CD4-positive, alpha-beta T cell treated with Interleukin-17A for 4 hours (primary cell): ENCODE measurements at regions not wholly inside any gene's neighbourhood (a gene's known extent, or its start where the extent isn't known, plus 50 kb on each side); places are given as distances from the start of the nearest gene placed in this dataset.

Source experiments
- DNase-seq: peaks from one replicate; pipeline ENCODE4 v3.0.0-alpha.2; 2020; ENCODE audit warnings: mixed read lengths

DNA sequence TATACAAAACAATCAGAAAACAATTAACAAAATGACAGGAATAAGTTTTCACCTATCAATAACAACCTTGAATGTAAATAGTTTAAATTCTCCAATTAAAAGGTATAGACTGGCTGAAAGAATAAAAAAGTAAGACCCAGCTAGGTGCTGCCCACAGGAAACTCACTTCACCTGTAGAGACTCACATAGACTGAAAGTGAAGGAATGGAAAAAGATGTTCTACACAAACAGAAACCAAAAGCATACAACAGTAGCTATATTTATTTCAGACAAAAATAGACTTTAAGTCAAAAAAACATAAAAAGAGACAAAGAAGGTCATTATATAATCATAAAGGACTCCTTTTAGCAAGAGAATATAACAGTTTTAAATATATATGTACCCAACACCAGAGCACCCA, 152.4 kb upstream of the PWP1 start:
- no peak for DNase-seq

DNA sequence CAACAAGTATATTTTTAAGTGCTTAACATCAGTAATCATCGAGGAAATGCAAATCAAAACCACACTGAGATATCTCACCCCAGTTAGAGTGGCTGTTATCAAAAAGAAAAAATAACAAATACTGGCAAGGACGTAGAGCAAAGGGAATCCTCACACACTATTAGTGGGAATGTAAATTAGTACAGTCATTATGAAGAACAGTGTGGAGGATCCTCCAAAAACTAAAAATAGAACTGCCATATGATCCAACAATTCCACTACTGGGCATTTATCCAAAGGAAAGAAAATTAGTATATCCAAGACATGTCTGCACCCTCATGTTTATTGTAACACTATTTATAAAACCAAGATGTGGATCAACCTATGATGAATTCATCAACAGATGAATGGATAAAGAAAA, 149.0 kb upstream of the PWP1 start:
- DNase-seq: no peak

DNA sequence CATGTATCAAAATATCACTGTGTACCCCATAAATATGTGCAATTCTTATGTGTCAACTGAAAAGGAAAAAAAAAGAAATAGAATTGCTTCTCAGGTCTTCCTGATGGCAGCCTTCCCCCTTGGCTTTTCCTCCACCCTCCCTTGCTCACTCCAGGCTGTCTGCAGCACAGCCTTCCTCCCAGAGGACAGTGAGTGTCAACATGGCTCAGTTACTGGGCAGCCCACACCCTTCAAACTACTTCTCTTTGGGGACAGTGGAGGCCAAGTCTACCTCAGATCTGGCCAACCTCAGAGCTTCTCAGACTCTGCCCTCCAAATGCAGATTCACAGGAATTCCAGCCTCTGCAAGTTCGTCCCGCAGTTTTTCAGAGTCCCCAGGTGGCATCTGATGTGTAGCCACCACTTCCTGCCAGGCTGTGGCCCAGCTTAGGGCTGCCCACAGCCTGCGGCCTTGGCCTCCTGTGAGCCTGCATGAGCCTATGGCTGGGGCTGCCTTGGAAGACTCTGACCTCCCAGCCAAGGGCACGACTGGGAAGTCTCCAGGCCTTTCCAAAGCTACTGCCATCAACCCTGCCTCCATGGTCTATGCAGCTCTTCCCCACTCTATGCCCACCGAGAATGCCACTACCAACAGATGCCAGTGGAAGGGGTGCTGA, 148.0 kb upstream of the PWP1 start:
- DNase-seq: no peak

DNA sequence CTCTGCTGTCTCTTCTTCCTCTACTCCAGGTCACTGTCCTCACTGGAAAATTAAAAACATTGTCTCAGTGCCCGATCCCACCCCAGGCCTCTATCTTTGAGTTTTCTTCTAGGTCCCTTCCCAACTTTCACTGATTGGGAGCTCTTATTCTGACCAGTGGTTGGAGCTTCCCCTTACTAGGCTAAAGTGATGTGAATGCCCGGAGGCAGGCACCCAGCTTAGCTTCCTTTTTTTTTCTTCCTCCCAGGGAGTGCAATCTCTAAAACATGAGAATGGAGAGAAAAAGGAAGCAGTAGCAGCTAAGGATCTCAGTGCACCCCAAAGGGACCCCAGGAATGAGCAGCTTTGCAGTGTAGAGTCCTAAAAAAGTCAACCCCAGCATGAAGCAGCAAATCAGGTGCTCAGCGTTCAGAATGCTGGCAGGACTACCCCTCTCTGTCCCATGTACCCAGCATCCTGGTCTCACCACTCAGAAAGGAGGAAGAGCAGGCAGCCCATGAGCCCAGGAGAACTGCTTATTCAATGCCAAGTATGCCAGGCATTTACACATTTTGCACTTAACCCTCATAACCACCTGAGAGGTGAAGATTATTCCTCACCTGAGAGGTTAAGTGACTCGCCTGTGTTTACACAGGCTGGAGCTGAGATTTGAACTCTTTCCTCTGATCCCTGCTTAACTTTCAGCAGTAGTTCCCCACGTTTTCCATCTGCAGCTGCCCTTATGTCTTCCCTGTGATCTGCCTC, 146.2 kb upstream of the PWP1 start:
- DNase-seq: no peak

DNA sequence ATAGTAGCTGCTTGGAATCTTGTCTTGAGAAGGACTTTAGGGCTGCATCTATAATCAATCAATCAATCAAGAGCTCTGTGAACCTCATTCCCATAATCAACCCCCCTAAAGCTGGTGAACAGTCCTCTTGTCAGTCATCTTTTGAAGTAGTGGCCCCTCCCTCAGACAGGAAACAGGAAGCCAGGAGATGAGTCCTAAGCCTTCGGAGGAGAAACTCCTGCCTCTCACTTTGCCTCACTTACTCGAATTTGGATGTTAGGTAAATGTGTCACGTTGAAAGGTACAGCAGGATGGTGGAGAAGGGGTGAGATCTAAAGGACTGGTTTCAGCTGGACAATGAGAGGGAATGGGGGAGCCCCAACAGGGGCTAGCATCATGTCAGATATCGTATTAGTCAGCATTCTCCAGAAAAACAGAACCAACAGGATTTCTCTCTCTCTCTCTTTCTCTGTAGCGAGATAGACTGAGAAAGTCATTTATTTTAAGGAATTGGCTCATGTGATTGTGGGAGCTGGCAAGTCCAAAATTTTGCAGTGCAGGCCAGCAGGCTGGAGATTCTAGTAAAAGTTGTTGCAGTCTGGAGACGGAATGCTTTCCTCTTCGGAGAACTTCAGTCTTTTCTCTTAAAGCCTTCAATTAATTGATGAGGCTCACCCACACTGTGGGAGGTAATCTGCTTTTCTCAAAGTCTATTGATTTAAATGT, 144.4 kb upstream of the PWP1 start:
- DNase-seq: no peak

DNA sequence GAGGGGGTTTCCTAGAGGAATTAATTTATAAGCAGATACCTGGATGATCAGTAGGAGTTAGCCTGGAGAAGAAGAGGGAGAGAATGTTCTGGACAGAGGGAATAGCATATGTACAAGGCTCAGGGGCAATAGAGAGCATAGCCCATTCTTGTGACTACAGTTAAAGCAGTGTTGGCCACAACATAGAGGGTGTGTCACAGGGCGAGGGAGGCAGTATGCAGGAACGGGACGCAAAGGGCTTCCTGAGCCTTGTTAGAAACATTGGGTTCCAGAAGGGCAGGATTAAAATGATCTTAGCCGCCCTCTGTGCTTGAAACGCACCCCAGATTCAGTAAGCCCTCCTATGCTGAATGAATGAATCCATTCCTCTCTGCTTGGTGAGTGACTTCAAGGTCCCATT, 142.2 kb upstream of the PWP1 start:
- DNase-seq: no peak

DNA sequence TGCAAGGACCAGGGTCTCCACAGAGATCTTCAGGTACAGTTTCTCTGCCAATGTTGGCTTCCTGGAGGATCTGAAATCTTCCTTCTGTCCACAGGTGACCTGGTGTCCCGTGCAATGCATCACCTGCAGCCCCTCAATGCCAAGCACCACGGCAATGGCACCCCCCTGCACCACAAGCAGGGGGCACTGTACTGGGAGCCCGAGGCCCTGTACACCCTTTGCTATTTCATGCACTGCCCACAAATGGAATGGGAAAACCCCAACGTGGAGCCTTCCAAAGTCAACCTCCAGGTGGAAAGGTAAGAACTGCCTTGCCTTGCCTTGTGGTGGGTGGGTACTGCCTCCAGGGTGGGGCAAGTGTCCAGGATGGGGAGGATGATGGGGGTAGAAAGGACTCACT, 141.8 kb upstream of the PWP1 start:
- DNase-seq: no peak

DNA sequence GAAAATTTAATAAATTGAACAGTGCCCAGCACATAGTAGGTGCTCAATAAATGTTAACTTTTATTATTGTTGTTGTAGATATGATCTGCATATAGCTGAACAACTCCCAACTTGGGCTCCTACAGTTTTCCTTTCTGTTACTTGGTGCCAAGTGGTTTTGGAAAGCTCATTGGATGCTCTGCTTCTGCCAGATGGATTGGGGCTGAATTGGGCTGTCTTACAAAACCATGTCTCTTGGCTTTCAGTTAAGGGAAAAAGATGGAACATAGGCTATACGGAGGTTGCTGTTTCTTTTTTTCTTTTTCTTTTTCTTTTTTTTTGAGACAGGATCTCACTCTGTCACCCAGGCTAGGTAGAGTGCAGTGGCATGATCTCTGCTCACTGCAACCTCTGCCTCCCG, 140.7 kb upstream of the PWP1 start:
- no peak for DNase-seq

DNA sequence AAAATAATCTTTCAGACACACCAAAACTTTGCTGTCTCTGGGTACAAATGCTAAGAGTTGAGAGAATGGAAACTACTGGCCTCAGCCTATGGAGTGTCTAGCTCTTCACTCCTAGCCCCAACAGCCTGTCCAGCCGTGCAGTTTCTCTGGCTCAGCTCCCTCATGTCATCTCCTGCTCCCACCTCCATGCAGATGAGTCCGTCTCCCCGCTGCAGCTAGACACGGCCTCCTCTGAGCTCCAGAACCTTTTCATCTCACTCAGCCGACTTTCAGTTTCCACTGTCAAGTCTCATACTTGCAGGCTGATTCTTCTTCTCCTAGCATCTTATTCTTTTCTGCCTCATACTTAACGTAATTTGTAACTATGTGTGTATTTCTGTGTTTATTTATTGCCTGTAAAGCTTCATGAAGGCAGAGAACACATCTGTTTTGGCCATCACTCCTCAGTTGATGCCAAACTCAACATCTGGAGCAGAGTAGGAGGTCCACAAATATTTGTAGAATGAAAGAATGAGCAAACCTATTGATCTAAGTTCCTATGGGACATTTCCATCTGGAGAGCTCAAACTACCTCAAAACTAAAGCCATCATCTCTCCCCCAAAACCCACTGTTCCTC, 139.8 kb upstream of the PWP1 start:
- DNase-seq: no peak

DNA sequence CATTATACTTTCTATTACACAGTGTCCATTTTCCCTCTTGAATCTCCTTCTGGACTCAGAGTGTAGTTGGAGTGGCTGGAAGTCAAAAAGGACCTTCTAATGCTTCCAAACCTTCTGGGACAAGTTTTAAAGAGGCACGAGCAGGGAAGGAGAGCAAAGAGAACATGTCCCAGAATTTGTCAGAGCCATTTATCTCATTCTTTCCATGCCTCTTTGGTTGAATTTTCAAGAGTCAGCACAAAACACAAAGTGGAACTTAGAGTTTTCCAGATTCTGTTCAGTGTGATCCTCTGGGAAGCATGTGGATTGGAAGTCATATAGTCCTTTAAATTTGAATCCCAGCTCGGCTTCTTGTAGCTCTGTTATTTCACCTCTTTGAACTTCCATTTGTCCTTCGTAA, 138.2 kb upstream of the PWP1 start:
- no peak for DNase-seq

DNA sequence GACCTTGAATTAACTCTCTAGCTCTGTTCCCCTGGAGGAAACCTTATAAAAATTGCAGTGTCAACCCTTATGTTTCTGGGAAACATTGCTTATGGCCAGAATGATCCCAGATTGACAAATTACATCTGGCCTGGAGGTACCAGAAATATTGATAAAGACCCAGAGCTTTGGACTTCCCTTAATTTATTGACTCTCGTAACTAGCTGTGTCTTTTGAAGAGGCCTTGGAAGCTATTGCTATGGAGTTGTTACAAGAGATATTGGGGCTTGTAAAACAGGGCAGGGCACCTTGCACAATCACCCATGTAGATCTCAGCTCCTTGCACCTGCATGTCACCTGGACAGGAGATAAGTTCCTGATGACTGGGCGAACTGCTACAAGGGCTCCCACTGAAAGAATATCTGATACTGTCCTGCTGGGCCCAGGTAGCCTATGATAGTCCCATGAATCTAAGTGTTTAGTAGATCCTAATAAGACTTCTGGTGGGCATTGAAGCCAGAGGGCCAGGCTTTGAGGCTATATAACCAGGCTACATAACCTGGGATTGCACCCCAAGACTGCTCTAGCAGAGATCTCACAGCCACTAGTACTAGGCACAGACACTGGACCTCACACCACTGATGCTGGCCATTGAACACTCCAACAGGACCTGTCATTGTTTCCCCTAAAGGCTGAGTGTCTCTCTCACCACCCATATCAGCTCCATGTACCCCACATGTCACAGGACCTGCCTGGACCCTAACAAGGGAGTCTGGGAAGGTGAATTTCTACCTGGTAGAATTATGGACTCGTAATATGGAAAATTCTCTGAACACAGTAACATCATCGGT, 135.7 kb upstream of the PWP1 start:
- no peak for DNase-seq

DNA sequence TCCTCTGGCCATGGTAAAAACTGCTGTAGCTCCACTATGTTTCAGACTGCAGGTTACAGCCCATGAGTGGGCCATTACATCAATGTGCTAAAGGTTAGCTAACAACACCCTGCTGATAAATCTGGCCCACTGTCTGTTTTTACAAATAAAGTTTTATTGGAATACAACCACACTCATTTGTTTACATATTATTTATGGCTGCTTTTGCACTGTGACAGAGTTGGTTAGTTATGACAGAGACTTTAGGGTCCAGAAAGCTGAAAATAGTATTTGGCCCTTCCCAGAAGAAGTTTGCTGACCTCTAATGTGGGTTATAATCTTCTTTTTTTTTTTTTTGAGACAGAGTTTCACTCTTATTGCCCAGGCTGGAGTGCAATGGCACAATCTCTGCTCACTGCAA, 134.2 kb upstream of the PWP1 start:
- DNase-seq: no peak

DNA sequence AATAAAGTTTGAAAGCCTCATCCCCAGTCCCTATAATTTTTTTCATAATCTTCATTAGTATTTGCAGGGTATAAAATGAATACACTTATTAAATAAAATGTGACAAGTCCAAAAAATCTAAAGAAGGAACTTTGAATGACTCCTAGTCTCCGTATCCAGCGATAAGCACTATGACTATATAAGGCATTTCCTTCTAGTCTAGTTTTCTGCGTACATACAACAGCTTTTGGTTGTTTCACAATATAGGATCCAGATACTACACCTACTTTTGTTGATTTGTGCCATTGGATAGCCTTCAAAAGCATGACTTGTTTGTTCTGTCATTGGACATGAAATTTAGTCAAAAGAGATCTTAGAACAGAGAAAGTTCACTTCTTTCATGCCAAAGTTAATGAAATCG, 133.3 kb upstream of the PWP1 start:
- no peak for DNase-seq

DNA sequence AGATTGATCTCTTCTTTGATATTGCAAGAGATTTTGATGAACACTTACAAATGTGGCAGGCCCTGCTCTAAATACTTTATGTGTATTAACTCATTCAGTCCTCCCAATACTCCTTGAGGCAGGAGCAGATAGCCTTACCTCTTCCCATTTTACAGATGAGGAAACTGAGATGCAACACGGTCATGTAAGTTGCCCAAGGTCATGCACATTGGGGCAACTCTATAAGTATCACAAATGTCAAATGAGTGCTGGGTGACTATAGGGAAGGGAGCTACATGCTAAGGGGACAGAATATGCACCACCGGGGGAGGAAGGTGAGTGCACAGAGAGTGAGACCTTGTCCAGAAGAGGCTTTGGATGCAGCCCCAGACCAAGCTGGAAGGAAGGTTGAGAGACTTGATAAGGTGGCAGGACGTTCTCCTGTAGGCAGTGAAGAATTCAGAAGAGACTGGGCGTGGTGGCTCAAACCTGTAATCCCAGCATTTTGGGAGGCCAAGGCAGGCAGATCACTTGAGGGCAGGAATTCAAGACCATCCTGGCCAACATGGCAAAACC, 132.3 kb upstream of the PWP1 start:
- no peak for DNase-seq

DNA sequence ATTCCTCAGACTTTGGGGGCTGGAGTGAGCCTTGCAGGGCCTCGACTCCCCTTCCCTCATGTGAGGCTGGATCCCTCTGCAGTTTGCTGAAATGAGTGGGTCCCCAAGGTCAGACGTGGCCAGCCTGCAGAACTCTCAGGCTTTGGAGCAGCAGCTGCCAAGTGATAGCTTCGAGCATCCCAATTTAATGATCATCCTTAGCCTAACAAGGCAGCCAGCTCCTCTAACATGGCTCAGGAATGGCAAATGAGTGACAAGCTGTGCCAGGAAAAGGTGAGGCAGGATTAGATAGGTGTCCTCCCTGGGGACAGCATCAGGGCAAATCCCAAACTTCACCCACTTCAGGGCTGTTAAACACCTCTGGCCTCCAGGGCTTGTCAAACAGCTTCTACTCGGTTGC, 130.7 kb upstream of the PWP1 start:
- no peak for DNase-seq

DNA sequence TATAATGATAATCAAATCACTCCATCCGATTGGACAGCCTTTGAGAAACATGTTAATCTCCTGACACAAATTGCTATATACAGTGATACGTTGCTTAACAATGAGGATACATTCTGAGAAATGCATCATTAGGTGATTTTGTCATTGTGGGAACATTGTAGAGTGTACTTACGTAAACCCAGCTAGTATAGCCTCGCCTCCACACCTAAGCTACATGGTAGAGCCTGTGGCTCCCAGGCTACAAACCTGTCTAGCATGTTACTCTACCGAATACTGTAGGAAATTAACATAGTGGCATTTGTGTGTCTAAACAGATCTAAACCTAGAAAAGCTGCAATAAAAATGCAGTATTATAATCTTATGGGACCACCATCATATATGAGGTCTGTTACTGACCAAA, 128.6 kb upstream of the PWP1 start:
- no peak for DNase-seq

DNA sequence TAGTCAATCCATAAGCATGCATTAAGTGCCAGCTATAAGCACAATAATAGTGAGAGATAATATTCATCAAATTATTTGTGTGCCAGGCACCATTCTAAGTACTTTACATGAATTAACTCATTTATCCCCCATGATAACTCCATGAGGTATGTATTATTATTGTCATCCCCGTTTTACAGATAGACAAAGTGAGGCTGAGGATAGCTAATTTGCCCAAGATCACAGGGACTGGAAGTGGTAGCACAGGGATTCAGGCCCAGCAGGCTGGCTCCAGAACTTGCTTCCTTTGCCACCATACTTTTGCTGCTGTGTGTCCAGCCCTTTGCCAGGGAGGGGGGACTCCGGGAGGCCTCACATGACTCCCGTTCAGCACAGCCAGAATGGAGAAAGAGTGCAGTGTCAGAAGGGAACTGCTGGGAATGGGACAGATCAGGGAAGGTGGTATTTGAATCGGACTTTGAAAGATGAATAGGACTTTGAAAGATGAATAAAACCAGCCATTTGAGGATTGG, 128.0 kb upstream of the PWP1 start:
- no peak for DNase-seq

DNA sequence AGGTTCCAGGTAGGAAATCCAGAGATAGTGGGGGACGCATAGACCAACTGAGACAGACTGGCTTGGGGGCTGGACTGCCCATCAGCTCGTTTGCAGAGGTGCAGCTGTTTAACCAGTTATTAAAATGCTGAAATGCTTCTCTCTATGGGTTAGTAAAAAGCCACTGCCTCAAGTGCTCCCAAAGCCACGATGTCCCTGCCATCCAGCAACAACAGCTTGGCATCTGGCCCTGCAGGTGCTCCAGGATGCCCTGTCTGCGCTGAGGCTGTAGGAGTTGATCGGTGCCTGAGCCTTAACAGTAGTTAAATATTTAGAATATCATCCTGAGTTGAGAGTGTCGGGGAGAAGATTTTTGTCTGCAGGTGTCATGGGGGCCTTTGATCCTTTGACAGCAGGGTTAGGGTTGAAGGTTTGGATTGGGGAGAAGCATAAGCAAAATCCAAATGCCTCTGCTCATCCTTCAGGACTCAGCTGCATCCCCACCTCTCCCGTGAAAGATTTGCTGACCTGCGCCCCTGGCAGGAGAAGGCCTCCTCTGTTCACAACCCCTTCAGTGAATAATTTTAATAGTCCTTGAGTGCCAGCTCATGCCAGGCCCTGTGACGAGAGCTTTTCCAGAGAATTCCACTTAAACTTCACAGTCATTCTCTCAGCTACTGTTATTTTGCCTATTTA, 127.3 kb upstream of the PWP1 start:
- DNase-seq: no peak

DNA sequence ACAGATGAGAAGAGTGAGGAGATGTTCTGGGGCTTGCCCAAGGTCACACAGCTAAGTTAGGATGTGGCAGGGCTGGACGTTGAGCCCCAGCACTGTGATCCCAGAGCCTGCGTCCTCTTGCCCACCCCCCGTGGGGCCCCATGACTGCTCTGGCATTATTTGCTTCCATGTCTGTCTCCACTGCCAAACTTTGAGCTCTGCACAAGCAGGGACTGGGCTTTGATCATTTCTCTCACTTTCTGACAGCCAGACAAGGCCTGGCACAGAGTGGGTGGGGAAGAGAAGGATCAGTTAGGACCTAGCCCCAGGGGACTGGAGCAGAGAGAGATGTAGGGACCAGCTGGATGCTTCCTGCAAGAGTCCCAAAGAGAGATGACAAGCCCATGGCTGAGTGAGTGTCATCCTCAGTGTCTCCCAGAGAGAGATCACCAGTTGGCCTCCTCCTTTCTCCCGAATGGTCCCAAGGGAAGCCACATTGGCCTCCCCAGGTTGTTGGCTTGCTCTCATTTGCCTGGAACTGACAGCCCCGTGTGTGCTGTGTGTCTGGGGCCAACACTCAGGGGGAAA, 126.7 kb upstream of the PWP1 start:
- DNase-seq: no peak

DNA sequence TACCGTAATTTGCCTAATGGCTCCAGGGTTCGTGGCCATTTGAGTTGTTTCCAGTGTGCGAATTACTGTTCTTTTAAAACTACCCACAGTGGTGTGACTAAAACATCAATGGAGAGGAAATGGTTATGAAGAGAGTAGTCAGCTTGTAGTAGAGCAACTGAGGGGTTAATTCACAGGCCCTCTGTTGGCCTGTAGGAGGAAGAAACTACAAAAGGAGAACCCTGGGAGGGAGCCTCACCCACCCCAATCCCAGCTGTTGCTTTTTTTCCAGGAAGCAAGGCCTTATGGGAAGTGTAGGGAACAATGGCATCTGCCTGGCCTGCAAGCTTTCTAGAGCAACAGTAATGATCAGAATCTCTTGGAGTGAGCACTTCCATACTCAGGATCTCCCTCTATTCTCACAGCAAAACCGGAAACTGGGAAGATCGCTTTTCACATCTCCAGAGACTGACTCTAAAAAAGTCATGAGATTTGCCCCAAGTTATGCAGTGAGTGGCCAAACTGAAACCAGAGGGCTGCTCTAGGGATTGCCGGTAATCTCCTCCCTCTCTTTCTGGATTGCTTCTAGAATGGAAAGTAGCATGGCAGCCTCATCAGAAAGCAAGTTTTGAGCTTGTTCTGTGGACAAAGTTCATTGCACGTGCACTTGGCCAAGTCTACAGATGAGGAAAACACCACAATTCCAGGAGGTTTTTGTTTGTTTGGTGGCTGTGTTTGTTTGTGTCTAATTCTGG, 125.3 kb upstream of the PWP1 start:
- no peak for DNase-seq

DNA sequence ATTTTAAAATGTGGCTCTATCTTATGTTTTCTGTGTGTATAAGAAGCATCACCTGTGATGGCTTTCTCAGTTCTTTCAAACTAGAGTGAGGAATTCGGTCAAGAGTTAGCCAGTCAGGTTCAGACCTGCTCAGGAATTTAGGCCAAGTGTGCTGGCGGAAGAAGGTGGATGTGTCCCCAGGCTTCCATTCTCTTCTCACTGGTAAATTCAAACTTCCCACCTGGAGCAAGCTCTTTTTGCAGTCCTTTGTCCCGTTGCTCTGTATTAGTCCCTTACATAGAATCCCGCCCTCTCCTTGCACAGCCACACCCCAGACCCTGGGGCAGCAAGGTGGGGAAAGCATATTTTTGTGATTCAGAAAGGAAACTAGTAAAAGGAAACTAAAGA, 124.7 kb upstream of the PWP1 start:
- DNase-seq: no peak
